ENCODE measurements at regions not wholly inside any gene's neighbourhood (a gene's known extent, or its start where the extent isn't known, plus 50 kb on each side); places are given as distances from the start of the nearest gene placed in this dataset.
"Not testable (repeated sequence)": the region's sequence is repeated elsewhere in the genome, so short reads cannot be mapped to it uniquely, and the experiment has no call there.

DNA sequence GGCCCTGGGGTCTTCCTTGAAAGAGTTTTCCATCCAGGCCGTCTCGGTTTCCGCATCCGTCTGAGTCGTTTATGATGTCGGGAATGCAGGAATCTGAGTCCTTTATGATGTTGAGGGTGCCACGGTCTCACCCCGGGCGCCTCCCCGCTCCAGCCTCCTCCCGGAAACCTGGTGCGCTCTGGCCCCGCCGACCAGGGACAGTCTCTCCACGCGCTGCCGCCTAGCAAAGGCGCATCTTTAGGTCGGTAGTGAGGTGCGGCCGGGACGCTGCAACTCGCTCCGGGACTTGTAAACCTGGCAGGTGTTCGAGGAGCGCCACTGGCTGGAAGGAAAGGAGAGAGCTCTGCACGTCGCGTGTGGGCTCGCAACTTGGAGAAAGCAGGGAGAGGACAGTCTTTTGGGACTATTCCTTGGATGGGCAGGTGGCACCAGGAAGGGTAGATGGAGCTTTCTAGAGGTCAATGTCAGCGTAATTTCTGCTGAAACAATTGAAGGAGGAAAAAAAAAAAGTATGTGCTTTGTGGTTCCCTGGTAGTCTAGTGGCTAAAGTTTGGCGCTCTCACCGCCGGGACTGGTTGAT lies 132.0 kb downstream of the FAM72B start:
- DNase-seq (ENCODE audit: low read depth) = not testable (repeated sequence)

DNA sequence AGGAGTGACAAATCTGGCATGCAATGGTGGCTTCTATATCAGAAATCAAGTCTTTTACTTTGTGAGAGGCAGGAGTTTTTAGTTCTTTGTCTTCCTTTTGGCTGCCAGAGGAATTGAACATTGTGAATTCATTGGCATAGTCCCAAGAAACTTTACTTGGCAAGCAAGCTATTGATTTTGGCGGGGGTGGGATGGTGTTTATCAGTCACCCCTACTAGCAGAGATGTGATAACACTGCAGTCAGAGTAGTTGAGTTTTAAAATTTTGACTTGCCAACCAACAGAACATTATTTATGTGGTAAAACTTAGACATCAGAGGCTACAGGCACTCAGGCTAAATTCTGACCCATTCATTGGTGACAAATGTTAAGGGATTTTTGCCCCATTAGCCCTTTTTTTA lies 129.2 kb downstream of the FAM72B start:
- not testable (repeated sequence) for DNase-seq (ENCODE audit: low read depth)

DNA sequence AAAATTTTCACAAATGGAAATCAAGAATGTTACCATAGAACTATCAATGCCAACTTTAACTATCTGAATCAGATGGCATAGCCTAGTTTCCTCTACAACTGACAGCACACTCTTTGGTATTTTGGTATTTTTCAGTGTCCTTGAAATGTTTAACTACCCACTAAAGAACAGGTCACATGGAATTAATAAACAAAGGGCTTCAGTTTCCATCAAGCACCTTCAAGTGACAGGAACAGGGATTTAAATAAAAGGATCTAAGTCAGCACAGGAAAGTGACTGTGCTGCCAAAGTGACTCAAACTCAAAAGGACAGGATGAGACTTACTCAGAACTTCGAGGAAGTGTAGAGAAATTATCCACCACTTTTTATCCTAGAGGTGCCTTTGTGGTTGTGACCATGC lies 117.2 kb downstream of the FAM72B start:
- DNase-seq (ENCODE audit: low read depth) = not testable (repeated sequence)

DNA sequence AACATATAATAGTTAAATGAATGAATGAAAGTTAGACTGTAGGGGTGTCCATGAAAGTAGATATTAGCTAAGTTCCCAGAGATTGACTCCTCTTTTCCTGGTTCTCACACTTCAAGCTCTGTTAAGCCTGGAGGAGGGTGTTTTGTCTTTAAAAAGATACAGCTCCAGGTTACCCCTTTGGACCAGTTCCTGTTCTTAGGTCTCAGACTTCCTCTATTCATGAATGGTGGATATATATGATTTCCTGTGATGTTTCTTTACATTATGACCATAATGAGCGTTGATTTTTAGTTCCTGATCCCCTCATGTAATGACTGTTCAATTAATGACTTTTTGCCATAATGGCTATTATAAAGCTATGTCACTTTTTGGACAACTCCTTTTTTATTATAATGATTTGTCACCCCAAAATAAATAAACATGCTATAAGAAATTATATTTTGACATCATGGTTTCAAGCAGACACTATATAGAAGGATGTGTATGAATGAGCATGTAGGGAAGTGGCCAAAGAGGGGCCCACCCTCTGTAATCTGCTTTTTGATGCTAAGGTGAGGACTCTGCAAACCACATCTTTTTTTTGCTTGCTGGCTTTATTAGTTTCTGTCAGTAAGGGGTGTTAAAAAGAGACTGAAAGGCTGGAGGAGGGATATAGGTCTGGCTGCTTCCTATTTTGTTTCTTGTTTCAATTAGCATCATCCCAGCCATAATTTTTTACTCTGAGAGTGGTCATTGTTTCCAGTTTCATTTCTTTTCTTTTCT lies 115.2 kb downstream of the FAM72B start:
- DNase-seq (ENCODE audit: low read depth) = not testable (repeated sequence)

DNA sequence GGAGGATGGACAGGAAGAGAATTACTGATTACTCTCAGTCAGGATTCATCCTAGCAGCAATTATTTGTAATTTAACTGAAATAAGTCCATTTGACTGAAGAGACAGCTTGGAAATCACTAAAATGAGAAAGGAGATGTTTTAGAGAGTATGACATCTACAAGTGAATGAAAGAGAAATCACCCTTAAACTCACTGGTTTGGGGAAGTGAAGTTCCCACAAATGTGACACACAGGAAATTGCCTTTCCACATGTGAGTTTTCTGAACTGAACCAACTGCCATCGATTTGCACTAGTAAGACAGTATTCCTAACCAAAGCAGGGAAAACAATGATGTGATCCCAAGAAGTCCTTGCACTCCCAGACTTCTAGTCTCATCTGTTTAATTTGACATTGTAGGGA lies 110.3 kb downstream of the FAM72B start:
- not testable (repeated sequence) for DNase-seq (ENCODE audit: low read depth)

DNA sequence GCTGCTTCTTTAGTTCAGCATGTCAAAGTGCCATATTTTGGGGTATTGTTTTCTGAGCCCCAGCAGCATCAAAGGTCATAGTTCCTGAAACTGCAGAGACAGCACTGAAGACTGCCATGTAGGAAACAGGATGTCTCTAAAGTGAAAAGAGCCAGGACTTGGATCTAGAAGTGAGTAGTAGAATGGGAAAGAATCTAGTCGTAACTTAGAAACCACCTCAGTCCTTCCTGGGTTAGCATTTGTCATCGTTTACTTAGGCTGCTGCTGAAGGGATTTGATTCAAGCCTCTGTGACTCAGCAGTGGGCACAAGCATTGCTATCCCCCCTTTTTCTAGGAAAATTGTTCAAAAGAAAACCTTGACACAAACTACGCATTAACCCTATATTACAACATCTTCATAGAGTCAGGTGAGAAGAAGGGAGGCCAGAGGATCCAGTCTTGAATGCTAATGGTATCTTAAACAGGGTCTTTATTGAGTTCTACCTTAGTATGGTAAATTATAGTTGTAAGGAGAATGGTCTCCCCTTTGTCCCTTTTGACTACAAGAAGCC lies 108.8 kb downstream of the FAM72B start:
- DNase-seq (ENCODE audit: low read depth) = not testable (repeated sequence)

DNA sequence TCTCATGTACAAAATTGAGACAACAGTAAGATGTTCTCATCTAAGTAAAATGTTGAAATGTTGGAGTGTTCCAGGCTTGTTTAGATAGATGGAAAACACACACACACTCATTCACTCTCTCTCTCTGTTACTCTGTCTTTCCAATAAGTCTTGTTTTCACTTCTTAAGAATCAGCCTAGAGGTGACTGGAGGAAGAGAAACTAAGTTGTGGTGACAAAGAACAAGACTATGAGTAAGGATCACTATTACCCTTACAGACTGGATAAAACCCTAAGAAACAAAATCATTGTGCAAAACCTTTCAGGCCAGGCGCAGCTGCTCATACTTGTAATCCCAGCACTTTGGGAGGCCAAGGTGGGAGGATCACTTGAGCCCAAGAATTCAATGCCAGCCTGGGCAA lies 107.5 kb downstream of the FAM72B start:
- DNase-seq (ENCODE audit: low read depth) = not testable (repeated sequence)

DNA sequence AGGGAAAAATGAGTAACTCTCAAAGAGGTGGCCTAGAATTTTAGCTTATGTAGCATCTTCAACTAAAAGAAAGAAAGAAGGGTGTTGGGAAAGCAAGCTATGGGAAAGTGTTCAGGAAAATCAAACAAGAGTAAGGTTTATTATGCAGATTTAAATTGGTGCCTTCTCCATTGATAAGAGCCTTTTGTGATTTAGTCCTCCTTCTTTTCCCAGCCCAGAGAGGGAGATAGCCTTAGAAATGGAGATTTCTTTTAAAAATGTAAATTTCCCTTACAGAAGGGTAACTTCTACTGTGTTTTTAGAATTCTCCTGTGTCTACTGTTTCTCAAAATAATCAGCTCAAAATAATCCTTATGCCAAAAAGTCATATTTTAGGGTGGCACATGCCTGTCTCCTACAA lies 104.5 kb downstream of the FAM72B start:
- not testable (repeated sequence) for DNase-seq (ENCODE audit: low read depth)

DNA sequence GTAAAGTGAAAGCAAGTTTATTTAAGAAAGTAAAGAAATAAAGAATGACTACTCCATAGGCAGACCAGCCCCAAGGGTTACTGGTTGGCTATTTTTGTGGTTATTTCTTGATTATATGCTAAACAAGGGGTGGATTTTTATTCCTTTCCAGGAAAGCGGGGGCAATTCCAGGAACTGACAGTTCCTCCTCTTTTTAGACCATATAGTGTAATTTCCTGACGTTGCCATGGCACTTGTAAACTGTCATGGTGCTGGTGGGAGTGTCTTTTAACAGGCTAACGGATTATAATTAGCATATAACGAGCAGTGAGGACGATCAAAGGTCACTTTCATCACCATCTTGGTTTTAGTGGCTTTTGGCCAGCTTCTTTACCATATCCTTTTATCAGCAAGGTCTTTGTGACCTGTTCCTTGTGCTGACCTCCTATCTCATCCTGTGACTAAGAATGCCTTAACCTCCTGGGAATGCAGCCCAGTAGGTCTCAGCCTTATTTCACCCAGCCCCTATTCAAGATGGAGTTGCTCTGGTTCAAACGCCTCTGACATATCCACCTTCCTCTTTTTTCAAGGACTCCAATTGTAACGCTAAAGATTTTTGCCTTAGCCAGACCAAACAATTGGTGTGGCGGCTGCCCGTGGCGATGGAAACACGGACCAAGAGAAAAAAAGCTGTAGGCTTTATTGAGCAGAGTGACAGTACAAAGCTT lies 103.8 kb downstream of the FAM72B start:
- not testable (repeated sequence) for DNase-seq (ENCODE audit: low read depth)

DNA sequence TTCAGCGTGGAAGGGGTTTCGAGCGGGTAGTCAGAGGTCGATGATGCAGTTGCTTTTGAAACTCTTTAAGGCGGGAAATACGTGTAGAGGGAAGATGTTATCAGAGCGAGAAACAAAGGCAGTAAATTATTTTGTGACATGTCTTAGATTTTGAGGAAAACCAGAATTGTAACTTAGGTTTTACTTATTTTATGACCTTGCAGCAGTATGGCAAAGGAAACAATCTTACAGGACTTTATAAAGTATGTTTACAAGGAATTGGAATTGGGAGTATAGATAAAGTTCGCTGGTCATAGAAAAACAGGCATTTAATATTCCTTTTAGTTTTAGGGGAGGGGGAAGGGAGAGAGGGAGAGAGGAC lies 103.3 kb downstream of the FAM72B start:
- not testable (repeated sequence) for DNase-seq (ENCODE audit: low read depth)

DNA sequence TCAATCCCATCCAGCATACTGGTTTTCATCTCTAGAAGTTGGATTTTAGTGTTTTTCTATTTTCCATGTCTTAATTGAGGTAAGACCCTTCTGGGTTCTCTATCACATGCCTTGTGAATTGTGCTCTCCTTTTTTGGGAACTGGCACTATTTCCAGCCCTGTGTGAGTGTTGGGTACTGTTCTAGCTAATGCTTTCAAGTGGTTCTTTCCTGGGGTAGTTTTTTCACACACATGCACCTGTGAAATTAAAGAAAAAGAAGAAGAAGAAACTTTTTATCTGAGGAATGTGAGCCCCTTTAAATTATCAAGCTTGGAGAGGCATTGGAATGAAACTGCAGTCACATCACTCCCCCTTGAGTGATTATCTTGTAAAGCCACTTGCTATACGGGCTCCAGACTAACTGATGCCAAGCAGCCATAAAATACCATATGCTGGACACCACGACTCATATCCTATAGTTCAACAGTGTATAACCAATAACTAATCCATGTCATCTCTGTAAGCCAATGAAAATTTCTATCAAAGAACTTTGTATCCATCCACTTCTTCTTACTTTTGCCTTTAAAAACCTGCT lies 102.4 kb downstream of the FAM72B start:
- not testable (repeated sequence) for DNase-seq (ENCODE audit: low read depth)

DNA sequence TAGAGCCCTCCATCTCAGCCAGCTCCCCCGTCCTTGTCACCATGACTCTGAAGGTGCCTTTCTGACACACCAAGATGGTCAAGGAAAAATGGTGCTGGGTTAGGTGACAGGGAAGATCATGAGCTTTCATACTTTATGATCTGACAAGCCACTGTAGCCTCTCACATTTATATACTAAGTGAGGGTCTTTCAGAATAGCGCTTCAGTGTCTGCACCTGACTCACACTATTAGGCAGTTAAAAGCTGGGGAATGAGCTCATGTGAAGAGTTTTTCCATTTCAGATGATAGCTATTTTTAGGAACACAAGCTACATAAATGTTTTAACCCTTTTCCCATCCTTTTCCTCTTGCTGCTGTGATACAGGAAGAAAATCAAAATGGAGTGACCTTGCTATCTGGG lies 101.1 kb downstream of the FAM72B start:
- DNase-seq (ENCODE audit: low read depth) = not testable (repeated sequence)

DNA sequence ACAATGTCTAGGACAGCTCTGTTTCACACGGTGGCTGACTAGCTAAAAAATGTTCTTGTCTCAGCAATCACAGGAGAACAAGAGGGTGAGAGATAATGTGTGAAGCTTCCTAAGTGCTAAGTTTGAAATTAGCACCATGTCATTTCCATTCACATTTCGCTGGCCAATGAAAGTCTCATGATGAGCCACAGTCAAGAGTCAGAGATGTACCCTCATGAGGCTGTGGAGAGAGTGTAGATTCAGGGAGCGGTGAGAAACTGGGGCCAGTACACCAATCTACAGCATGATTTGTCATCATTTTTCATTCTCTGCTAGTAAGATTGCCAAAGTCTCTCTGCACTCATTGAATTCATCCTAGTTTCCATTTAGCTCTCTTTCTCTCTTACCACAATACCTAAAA lies 97.9 kb downstream of the FAM72B start:
- DNase-seq (ENCODE audit: low read depth) = not testable (repeated sequence)

DNA sequence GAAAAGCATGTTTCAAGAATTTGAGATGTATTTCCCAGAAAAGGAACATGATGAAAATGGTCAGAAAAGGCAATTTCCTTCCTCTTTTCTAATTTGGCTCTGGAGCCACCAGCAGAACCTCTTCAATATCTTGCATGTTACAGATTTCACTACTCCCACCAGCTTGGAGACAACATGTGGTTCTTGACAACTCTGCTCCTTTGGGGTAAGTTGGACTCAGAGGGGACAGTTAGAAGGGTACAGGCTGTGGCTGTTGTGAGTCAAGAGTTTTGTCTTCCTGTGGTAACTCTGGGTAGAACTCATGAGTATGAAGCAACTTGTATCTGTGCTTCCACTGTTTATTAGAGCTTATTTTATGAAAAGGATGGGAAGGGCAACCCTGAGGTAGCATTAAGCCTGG lies 96.9 kb downstream of the FAM72B start:
- DNase-seq (ENCODE audit: low read depth) = not testable (repeated sequence)

DNA sequence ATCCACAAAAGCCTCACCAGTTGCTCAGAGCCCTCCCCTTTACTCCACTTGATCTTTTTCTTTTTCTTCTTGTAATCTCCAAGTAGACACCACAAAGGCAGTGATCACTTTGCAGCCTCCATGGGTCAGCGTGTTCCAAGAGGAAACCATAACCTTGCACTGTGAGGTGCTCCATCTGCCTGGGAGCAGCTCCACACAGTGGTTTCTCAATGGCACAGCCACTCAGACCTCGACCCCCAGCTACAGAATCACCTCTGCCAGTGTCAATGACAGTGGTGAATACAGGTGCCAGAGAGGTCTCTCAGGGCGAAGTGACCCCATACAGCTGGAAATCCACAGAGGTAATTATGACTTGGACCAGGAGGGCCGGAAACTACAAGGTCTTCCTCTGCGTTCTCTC lies 95.6 kb downstream of the FAM72B start:
- not testable (repeated sequence) for DNase-seq (ENCODE audit: low read depth)

DNA sequence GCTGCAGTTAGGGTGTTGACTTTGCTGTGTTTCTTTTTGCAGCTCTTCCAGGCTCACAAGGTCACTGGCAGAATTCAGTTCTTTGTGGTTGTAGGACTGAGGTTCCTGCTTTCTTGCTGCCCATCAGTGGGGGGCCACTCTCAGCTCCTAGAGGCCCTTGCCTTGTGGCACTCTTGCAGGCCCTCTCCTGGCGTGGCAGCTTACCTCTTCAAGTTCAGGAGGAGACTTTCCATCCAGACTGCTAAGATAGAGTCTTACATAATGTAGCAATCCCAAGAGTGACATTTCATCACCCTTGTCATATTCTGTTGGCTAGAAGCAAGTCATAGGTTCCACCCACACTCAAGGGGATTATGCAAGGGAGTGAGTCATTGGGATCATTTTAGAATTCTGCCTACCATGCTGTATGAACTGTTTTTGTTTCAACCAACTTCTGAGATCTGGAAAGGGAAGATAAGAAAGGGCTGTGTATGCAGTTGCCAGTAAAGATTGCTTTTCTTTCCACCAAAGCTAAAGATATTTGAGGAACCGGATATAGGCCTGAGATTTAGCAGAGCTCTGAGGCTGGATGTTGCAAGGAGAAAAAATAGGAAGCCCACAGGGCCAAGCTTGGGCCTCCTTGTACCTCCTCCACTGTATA lies 91.7 kb downstream of the FAM72B start:
- DNase-seq (ENCODE audit: low read depth) = not testable (repeated sequence)

DNA sequence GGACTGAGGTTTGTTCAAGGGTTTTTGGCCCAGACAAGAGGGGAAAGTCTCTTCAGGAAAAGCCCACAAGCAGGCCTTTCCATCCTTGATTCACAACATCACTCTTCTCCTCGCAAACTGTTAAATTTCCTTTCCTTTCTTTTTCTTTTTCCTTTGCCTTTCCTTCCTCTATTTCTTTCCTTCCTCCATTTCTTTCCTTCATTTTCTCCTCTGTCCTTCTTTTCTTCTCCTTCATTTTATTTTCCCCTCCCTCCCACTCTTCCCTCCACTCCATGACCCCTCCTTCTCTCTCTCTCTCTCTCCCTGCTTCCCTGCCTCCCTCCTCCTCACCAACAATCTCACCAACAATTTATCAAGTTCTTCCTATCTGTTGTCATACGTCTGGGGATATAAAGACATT lies 89.1 kb downstream of the FAM72B start:
- DNase-seq (ENCODE audit: low read depth) = not testable (repeated sequence)

DNA sequence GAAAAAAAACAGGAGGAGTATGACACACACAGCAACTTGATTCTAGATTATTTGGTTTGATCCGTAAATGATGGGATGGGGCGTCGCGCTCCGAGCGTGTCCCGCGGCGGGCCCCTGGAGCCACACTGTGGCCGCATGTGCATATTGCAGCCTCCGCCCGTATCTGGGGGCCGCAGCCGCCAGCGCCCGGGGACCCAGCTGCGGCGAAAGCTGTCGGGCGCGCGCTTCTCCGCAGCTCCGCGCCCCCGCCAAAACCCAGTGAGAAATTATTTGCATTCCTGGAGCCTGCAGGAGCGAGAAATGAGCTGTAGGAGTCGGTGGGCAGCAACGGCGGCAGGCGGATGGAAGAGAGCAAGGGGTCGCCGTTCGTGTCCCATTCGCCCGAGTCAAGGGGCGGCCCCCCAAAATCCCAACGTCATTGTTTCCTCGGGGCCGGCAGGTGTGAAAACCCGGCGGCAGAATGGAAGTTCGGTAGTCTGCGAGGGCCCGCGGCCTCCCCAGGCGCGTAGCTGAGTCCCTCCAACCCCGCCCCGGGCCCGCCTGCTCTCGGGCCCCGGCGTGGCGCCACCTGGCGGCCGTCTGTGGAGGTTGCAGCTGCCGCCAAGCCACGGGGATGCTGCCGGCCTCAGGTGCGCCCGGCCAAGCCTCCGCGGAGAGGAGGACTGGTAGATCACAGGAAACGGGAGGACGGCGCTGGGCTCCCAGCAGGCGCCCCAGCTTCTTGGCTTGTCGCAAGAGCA lies 86.8 kb downstream of the FAM72B start:
- not testable (repeated sequence) for DNase-seq (ENCODE audit: low read depth)

DNA sequence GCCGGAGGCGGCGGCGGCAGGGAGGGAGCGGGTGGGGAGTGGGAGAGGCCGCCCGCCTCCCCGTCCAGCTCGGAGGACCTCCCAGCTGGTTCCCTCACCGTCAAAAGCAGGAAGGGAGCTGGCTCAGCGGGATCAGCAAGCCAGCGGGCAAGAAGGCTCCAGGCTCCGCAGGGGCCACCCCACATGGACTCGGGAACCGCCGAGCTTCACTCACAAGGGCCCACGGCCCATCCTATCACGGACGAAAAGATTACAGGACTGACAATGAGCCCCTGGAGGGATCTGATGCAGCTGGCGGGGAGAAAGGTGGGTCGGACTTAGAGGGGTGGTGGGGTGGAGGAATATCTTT lies 86.3 kb downstream of the FAM72B start:
- DNase-seq (ENCODE audit: low read depth) = not testable (repeated sequence)

DNA sequence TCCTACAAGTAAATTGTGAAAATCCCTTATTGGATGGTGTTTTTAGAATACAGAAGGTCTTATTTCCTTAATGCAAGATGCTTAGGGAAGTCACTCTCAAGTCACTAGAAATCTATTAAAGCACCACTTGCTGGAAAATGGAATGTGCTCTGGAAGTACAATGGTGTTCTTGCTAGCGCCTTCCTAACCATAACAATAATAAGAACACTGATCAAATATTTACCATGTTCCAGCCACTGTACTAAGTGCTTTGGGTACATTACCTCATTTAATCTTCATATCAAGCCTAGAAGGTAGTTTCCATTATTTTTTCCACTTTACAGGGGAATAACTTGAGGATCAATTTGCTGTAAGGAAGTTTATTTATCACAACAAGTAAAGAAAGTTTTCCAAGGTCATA lies 75.1 kb downstream of the FAM72B start:
- DNase-seq (ENCODE audit: low read depth) = not testable (repeated sequence)
